ENCODE measurements at regions not wholly inside any gene's neighbourhood (a gene's known extent, or its start where the extent isn't known, plus 50 kb on each side); places are given as distances from the start of the nearest gene placed in this dataset.

DNA sequence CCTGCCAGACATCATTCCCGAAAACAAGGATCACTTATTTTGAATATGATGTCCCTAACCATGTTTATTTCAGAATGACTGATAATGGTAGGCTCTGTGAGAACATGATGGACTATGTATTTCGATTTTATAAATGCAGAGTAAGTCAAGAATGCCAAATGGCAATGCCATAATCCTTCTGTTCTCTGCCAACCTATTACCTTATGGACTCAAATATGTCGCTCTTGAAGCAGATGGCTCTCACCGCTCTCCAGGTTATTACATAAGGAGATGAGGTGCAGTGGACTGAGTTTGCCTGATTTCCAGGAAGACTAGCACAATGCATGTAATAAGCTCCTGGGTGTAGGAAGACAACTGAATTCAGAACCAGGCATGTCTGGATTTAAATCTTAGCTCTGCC lies 227.2 kb downstream of the BTG1 start:
- no peak for DNase-seq

DNA sequence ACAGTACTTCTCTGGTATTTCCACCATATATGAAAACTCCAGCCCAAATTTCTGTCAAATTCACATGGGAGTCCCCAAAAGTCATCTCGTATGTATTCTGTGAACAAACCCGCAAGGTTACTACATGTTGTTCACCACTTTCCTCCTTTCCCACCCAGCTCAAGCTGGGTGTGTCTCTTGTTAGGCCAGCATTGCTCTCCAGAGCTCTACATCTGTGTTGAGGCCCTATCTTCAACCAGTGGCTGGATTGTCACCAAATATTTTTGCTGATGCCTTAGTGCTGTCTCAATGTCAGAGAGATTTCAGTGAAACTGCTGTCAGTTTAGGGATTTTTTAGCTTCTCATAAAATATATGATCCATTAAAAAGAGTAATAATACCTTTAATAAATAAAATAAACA lies 230.9 kb downstream of the BTG1 start:
- DNase-seq, result no peak

DNA sequence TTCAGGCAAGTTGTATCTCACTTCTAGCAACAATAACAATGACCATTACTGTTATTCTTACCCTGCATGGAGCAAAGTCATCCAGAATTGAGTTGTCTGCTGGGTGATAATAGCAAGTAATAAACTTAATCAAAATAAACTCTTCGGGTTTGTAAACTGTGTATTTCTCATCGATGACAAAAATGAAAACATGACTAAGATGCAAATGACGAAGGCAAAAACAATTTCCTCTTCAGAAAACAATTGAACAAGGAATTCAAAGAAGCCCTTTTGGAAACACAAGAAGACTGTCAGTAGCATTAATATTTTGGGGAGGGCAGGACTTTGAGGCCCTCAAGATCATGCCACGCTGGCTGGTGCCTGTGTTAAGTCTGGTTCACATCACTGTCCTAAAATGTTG lies 232.0 kb downstream of the BTG1 start:
- no peak for DNase-seq

DNA sequence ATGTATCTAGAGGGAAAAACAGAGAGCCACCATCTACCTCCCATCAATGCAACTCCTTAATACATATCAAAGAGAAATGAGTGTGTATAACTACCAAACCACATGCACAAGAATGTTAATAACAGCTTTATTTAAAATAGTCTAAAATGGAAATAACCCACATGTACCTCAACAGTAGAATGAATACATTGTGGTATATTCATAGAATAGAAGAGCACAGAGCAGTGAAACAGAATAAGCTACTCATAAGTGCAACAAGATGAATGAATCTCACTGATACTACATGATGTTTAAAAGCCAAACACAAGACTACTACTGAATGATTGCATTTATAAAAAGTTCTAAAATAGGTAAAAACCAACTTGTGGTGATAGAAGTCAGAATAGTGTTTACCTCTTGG lies 232.5 kb downstream of the BTG1 start:
- DNase-seq, result no peak

DNA sequence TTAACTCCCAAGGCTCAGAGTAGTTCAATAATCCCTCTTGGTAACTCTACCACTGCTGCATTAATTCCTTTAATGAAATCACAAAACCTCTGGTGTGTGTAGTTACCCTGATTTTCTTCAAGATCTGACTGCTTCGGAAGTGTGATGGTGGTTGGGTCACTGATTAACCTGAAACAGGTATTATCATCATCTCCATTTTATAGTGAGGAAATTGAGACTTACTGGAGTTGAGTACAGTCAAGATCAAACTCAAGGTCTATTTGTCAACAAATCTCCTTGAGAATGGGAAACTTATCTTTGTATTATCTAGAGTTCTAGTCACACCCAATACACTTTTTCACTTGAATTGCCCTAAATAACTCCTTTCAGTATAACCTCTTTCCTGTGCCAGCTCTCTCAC lies 233.5 kb downstream of the BTG1 start:
- no peak for DNase-seq

DNA sequence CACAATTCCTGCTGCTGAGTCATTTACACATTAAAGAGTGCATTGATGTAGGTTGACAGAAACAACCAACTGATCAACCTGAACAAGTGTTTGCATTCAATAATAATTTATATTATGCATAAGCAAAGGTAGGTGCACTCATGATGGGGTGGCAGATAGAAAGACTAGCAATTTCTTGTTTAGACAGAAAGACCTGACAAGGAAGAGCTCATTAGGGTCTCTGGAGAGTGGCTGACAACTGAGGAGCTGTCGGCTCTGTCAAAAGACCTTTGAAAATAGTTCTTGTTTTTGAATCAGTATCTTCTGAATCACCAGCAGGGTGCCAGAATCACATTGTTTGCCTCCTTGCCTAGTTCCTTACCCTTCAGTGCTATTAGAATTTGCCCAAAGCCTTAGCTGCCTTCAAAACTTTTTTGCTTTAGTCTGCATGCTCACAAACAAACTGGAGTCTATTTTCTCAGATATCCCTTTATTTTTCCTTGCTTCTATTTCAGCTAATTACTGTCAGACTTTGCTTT lies 234.7 kb downstream of the BTG1 start:
- DNase-seq, result peak; percentile 57

DNA sequence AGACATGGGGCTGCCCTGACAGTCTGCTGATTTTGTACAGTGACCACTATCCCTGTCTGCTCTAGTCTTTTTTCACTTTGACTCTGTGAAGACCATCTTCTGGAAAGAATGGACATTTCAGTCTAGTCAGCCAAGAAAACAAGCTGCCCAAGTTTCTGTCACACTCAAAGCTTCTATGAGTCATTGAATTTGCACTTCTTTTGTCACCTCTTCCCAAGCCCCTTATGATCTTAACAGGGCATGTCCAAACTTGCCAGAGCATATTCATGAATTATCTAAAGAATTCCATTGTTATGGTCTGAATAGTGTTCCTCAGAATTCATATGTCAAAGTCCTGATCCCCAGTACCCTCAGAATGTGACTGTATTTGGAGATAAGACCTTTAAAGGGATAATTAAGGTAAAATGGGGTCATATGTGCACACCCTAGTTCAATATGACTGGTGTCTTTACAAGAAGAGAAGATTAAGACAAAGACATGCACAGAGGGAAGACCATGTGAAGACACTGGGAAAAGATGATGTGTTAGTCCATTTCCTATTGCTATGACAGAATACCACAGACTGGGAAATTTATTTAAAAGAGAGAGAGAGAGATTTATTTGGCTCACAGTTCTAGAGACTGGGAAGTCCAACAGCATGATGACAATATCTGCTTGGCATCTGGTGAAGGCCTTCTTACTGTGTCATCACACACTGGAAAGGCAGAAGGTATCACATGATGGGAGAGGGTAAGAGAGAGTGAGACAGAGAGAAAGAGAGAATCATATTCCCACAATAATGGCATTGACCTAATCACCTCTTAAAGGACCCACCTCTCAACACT lies 242.6 kb downstream of the BTG1 start:
- no peak for DNase-seq

DNA sequence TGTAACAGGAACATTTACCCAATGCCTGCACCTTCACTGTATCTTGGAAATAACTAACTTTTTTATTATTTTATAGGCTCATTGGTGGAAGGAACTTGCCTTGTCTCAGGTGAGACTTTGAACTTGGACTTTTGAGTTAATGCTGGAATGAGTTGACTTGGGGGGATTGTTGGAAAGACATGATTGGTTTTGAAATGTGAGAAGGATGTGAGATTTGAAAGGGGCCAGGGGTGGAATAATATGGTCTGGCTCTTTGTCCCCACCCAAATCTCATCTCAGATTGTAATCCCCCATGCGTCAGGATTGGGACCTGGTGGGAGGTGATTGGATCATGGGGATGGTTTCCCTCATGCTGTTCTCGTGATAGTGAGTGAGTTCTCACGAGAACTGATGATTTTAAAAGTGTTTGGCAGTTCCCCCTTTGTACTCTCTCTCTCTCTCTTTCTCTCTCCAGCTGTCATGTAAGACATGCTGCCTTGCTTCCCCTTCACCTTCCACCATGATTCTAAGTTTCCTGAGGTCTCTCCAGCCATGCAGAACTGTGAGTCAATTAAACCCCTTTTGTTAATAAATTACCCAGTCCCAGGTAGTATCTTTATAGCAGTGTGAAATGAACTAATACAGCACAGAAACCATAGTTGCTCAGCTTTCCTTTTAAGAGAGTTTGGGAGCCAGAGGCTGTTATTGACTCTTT lies 244.1 kb downstream of the BTG1 start:
- no peak for DNase-seq

DNA sequence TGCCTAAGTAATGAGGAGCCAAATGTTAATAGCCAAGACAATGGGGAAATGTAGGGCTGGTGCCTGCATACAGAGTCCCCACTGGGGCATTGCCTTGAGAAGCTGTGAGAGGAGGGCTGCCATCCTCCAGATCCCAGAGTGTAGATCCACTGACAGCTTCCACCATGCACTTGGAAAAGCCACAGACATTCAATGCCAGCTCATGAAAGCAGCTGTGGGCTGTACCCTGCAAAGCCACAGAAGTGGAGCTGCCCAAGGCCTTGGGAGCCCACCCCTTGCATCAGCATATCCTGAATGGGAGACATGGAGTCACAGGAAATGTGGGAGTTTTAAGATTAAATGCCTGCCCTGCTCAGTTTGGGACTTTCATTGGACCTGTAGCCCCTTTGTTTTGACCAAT lies 244.7 kb downstream of the BTG1 start:
- DNase-seq, result no peak

DNA sequence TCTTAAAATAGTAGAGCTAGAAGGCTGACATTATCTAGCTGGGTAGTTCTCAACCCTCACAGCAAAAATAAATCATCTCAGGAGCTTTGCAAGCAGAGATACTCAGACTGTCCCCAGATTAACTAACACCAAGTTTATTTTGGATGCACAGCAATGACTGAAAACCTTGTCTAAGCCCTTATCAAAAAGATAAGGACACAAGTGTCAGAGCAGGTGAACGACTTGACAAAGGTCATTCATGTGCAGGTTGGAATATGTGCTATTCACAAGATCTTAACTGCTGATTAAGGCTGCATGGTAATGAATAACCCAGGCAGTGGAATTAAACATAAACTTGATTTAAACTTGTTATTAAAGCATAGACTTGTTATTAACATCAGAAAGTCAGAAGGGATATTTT lies 246.6 kb downstream of the BTG1 start:
- DNase-seq, result no peak

DNA sequence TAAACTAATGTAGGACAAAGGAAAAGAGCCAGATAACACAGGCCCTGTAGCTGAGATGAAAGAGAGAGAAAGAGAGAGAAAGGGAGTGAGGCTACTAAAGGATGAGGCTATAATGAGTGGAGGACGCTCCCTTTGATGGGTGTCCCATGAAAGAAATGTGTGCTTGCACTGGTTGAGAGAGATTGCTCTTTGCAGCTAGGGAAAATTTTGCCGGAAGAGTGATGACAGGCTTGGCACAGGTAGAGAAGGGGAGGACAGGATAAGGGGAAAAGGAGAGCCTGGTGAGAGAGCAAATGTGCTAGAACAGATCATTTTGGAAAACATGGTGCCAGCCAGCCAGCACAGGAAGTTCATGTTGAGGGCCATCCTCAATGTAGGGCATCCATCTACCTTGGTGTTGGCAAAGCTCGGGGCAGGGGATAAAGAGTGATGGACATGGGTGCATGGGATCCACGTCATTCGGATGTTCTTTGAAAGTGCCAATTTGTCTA lies 248.6 kb downstream of the BTG1 start:
- DNase-seq, result no peak

DNA sequence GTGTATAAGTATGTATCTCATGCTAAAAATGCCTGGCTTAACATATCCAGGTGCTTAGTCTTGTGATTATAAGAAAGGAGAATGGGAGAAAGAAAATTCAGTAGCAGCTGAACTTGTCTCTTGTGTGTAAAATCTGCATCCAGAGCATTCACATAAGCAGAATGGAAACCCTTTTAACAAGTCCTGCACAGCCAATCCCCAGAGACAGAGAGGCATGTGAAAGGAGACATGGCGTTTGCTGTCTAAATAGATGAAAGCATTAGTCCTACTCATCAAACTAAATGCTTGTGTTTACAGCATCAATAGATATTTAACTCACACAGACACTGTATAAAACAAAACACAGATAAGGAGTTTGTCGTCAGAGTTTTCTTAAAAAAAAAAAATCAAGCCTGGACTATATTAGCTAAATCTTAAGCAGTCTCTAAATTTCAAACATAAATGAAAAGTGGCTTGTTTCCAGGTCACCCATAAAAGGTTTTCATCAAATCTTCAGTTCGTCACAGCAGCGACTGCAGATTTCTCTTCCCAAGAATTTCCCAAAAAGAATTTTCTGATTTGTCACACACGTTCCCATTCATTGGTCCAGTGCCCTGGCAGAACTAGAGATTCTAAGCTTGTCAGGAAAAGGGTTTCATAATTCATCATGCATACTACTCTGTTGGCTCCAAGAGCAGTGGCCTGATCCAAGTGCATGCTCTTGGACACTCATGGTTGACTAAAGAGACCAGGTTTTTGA lies 249.2 kb downstream of the BTG1 start:
- DNase-seq, result no peak

DNA sequence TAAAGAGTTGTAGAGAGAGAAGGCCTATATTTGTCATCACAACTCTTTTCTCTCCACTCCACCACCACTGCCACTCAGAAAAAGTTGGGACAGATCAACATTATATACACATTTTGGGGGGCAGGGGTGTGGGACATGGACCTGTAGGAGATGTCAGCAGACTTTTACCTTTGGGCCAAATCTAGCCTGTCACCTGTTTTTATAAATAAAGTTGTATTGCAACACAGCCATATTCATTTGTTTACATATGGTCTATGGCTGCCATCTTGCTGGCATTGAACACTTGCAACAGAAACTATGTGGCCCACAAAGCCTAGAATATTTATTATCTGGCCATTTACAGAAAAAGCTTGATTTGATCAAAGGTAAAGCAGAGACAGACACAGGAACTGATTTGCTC lies 250.7 kb downstream of the BTG1 start:
- no peak for DNase-seq

DNA sequence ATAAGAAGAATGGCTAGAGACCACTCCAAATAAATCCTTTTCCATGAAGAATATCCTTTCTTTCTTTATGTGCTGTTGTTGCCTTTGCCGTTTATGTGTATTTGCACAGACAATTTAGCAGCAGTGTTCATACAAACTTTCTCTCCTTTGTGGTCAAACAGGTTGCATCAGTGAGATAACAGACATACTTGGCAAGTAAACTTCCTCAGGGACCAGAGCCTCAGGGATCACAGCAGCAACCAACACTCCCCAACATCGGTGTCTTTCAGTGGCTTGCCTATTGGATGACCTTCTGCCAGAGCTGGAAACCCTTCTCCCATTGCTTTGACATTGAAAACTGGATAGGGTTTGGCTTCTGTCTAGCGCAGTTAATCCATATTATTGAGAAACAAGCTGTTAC lies 252.2 kb downstream of the BTG1 start:
- no peak for DNase-seq

DNA sequence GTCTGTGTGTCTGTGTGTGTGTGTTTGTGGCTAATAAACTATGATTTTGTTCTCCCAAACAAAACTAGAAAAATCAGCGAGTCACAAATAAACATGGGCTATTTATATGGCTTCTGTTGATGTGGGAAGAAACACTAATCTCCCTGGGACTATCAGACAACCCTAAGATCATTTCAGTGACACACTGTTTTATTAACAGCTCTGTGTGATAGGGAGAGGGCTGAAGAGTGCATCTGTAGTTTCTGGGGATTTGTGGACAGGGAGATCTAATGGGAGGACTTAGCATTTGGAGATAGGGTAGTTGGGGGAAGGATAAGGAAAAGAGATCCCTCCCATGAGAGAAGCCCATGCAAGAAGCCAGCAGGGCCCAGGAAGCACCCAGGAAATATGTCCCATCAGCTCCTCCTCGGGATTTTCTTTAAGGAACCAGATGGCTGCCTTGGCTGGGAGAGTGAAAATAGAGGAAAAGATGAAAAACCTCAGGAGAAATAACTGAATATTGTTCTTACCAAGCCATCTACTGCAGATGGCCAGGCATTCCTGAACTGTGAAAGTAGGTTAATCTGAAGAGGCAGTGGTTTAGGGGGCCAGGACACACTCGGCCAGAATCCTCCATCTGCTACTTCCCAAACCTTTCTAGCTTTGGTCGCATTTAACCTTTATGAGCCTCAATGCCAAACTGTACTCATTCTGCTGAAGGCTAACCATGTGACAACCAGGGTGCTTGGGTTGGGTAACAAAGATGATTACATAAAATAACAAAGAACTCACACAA lies 253.4 kb downstream of the BTG1 start:
- no peak for DNase-seq

DNA sequence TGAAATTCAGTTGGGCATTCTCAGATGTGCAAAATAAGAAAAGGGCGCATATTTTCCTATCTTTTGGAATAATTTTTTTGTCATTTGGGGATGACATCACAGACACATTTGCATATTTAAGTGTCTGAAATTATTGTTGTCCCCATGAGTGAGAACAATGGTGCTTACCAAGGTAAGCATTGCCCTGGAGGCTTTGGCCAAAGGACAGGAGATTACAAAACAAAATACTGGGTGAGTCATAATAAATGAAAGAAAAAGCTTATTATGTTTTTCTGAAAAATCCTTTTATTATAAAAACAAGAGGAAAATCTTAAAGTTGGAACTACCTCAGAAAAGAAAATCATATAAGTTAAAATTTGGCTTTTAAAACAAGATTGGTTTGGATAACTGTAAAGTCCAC lies 254.9 kb downstream of the BTG1 start:
- peak; percentile 9 for DNase-seq

DNA sequence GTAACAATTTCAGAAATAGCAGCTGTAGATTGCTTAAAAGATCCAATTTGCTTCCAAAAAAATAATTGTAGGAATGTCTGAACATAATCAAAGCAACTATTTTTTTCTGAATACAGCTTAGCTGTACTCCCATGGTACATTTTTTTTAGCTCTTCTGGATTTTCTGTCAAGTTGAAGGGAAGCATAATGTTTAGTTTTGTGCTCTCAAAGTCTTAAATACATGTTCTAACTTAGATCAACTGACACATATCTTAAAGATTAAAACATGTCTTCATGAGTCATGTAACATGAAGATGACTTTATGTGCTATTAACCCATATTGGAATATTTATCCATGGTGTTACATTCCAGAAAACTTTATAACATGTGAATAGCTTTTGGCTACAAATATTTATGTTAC lies 255.7 kb downstream of the BTG1 start:
- no peak for DNase-seq

DNA sequence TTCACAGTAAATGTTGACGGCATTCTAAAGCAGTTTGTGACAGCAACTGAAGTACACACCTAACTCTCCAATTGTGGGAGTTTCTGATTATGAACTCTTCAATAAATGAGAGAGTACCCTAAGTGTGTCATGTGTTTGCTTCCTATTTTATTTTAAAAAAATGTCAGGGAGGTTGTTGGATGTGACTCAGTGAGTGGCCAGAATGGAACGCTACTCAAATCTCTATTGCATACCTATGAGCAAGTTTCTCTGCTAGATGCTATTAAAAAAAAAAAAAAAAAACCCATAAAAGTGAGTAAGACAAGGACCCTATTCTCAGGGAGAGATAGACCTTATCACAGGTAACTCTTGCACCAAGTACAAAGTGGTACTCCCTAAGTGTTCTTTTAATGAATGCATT lies 256.6 kb downstream of the BTG1 start:
- no peak for DNase-seq

DNA sequence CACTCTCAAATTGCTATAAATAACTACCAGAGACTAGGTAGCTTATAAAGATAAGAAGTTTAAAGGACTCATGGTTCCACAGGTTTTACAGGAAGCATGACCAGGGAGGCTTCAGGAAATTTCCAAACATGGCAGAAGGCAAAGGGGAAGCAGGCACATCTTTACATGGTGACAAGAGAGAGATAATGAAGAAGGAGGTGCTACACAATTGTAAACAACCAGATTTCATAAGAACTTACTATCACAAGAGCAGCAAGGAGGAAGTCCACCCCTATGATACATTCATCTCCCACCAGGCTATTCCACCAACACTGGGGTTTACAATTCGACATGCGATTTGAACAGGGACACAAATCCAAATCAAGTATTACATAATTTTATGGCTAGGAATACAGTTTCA lies 257.7 kb downstream of the BTG1 start:
- DNase-seq, result no peak

DNA sequence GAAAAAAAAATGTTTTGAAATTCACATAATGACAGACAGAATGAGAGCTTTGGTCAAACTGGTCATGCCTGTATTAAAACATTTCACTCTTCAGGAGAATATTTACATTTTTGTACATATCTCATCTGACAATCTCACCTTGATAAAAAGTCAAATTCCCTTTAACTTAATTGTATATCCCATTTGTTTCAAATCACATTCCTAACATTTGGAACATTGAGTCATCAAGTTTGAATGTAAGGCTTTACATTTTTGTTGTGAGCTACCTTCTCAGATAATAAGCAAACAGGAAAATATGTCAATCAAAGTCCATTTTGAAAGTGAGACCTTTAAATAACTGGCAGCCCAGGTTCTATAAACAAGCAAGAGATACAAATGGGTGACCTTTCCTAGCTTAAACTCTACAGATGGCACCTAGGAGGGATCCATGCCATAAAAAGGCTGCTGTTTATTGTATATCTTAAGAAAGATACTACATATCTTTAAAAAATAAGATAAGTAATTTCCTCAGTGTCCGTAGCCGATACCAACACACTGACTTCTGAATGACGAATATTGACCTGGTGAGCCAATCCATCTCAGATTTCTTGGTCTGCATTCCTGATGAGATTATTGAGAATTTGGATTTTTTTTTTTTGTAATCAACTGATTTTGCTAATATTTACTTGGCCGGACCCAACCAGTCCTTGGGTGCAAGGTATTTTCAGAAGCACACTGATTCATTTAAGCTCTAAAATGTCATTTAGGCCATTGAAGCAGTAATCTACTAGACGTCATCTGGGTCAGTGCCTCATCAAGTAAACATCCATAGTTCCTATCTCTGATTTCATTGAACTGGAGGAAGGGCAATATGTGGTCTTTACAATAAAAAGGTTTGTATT lies 259.6 kb downstream of the BTG1 start:
- no peak for DNase-seq

DNA sequence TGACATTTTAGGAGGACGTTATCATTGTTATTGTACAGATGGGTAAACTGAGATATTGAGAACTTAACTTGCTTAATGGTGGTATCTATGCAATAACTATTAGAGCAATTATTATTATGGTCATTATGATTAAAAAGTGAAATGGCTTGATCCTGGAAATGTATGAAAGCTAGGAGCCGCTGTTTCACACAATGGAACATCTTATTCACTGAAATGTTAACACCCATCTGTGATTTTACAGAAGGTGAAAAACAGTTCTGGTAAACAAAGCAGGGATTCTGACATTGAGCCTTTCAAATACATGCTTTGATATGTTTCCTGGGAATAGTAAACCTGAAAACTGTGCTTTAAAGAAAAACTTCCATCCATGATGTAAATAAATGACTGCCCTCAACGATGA lies 261.4 kb downstream of the BTG1 start:
- no peak for DNase-seq

DNA sequence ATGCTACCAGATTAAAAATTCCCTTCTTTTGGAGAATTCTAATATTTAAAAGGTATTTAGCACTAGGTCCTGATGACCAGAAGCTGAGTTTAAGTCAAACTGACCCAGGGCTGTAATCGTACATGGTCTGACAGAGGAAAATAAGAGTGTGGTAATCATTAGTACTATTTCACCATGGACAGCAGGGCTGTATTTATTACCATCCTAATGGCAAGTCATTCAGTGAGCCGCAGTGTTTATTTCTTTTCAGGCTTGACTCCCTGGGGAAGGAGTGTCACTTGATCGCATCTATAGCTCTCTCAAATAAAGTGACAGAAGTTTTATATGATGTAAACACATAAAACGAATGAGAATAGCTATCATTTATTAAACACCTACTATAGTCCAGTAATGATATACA lies 261.8 kb downstream of the BTG1 start:
- DNase-seq, result no peak

Data from NCI-H146 (cell line).